ENCODE measurements at regions not wholly inside any gene's neighbourhood (a gene's known extent, or its start where the extent isn't known, plus 50 kb on each side); places are given as distances from the start of the nearest gene placed in this dataset.
"Not testable (repeated sequence)": the region's sequence is repeated elsewhere in the genome, so short reads cannot be mapped to it uniquely, and the experiment has no call there.

DNA sequence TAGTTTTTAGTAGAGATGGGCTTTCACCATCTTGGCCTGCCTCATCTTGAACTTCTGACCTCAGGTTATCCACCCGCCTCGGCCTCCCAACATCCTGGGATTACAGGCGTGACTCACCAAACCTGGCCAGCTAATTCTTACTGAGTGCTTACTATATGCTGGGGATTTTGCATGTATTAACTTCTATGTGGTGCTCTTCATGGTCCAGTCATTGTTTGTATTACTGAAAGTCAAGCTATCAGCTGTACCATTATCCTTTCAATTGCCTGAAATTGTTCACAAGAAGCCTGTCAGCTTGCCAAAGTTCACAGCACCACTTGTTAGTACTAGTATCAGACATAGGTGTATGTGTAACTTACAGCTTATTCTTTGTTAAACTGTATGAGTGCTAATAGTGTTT is 1272.1 kb downstream of the ARAP2 start:
- DNase-seq (ENCODE audit: low read depth in 1 of 2, low spot score in 1 of 2) = no peak
- Histone ChIP-seq H3K4me1 (ENCODE audit: low read depth) (no peaks in the 10 kb centered on the region), H3K9me3 (ENCODE audit: low read depth) (no peaks in the 10 kb centered on the region), H3K27ac (no peak overlapping the region), H3K27me3 (no peaks in the 10 kb centered on the region), H3K4me3 (no peak overlapping the region), H3K36me3 (no peaks in the 10 kb centered on the region)
- TF ChIP-seq, protein P1, sequence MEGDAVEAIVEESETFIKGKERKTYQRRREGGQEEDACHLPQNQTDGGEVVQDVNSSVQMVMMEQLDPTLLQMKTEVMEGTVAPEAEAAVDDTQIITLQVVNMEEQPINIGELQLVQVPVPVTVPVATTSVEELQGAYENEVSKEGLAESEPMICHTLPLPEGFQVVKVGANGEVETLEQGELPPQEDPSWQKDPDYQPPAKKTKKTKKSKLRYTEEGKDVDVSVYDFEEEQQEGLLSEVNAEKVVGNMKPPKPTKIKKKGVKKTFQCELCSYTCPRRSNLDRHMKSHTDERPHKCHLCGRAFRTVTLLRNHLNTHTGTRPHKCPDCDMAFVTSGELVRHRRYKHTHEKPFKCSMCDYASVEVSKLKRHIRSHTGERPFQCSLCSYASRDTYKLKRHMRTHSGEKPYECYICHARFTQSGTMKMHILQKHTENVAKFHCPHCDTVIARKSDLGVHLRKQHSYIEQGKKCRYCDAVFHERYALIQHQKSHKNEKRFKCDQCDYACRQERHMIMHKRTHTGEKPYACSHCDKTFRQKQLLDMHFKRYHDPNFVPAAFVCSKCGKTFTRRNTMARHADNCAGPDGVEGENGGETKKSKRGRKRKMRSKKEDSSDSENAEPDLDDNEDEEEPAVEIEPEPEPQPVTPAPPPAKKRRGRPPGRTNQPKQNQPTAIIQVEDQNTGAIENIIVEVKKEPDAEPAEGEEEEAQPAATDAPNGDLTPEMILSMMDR (IDR thresholded peaks at IDR 0.05; ENCODE audit: low read depth, low read length) = no peak

DNA sequence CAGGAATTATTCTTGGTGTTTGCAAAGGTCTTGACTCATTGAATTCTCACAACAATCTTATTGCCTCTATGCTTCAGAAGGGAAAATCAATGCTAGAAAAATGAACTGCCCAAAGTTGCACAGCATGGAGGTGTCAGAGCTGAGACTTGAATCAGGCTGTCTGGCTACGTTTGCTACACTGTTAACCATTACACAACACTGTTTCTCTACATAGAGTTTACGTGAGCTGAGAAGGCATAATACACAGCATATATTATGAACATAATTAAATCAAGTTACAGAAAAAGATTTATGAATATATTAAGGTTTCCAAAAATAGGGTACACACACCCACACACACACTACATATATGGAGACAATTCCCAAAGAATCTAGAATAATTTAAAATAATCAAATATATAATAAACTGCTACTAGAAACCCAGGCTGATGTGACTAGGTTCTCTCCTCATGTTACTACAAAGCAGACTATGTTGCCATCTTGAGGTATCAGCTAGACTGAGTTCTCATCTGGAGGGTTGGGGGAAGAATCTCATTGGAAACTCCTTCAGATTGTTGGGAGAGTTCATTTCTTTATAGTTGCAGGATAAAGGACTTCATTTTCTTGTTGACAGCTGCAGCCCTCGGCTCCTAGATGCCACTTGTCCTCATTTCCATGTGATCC is 1270.5 kb downstream of the ARAP2 start:
- Histone ChIP-seq H3K27me3 (no peaks in the 10 kb centered on the region), H3K4me3 (no peak overlapping the region), H3K36me3 (no peaks in the 10 kb centered on the region), H3K27ac (no peak overlapping the region), H3K4me1 (ENCODE audit: low read depth) (no peaks in the 10 kb centered on the region), H3K9me3 (ENCODE audit: low read depth) (no peaks in the 10 kb centered on the region)
- TF ChIP-seq, protein P1 (IDR thresholded peaks at IDR 0.05; ENCODE audit: low read depth, low read length) = no peak
- DNase-seq (ENCODE audit: low read depth in 1 of 2, low spot score in 1 of 2) = no peak

DNA sequence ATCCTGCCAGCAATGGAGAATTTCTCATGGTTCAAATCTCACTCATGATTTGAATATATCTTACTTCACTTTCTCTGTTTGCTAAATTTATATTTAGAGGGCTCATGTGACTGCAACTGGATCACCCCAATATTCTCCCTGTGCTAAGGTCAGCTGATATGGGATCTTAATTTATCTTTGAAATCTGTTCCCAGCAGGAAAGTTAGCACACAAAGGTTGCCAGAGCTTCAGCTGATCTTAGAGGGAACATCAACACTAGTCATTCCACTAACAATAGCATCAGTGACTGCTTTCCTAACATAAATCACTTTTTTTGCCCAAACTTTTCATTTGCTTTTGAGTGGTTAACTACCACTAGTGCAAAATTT is 1270.0 kb downstream of the ARAP2 start:
- no peaks in the 10 kb centered on the region for H3K9me3 ChIP-seq (ENCODE audit: low read depth)
- no peaks in the 10 kb centered on the region for H3K27me3 ChIP-seq
- no peak for DNase-seq (ENCODE audit: low read depth in 1 of 2, low spot score in 1 of 2)
- TF ChIP-seq, protein P1 (IDR thresholded peaks at IDR 0.05; ENCODE audit: low read depth, low read length) = no peak
- H3K4me1 ChIP-seq (ENCODE audit: low read depth) = no peaks in the 10 kb centered on the region
- H3K36me3 ChIP-seq = no peaks in the 10 kb centered on the region
- H3K27ac ChIP-seq = no peak overlapping the region
- H3K4me3 ChIP-seq = no peak overlapping the region

DNA sequence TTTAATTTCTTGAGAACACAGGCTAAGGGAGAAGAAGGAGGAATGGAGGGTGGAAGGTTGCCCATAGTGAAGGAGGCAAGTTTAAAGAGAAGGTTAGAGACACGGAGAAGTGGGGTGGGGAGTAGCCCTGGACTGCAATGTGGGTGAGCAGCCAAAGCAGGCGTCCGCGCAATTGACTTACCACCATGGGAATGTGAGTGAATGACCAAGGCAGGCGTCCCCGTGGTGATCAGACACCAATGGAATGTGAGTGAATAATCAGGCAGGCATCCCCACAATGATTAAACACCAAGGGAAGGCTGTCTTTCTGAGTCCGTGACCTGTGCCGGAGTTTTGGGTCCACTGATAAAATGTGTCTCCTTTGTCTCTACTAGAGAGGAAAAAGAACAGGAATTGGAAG is 1223.1 kb downstream of the ARAP2 start:
- DNase-seq (ENCODE audit: low read depth in 1 of 2, low spot score in 1 of 2) = peak in 1 of 2 donors; percentile 8
- not testable (repeated sequence) for H3K4me3 ChIP-seq; H3K9me3 ChIP-seq (ENCODE audit: low read depth); H3K27me3 ChIP-seq; H3K36me3 ChIP-seq; H3K4me1 ChIP-seq (ENCODE audit: low read depth); H3K27ac ChIP-seq

DNA sequence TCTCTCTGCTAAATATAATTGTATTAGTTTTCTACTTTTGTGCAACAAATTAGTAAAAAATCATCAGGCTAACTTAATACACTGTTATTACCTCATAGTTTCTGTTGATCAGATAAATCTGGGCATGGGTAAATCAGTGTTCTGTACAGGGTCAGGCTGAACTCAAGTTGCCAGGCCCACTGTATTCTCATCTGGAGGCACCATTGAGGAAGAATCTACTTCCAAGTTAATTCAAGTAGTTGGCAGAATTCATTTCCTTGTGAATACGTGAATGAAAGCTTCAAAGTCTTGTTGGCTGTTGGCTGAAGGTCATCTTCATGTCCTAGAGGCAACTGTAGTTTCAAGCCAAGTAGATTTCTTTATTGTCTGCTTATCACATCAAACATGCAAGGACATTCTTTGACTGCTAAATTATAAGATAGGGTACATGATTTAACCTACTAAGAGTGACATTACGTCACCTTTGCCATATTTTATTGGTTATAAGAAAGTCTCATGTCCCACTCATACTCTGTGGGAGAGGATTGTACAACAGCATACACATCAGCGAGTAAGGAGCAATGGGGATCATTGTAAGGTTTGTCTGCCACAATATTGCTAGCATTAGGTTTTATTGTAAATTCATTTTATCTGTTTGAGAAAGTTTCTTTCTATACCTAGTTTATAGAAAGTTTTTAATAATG is 1219.0 kb downstream of the ARAP2 start:
- no peak overlapping the region for H3K4me3 ChIP-seq
- H3K36me3 ChIP-seq = no peaks in the 10 kb centered on the region
- H3K27me3 ChIP-seq = no peaks in the 10 kb centered on the region
- TF ChIP-seq, protein P1 (IDR thresholded peaks at IDR 0.05; ENCODE audit: low read depth, low read length) = no peak
- no peak overlapping the region for H3K27ac ChIP-seq
- H3K9me3 ChIP-seq (ENCODE audit: low read depth) = no peaks in the 10 kb centered on the region
- no peak for DNase-seq (ENCODE audit: low read depth in 1 of 2, low spot score in 1 of 2)
- no peaks in the 10 kb centered on the region for H3K4me1 ChIP-seq (ENCODE audit: low read depth)

DNA sequence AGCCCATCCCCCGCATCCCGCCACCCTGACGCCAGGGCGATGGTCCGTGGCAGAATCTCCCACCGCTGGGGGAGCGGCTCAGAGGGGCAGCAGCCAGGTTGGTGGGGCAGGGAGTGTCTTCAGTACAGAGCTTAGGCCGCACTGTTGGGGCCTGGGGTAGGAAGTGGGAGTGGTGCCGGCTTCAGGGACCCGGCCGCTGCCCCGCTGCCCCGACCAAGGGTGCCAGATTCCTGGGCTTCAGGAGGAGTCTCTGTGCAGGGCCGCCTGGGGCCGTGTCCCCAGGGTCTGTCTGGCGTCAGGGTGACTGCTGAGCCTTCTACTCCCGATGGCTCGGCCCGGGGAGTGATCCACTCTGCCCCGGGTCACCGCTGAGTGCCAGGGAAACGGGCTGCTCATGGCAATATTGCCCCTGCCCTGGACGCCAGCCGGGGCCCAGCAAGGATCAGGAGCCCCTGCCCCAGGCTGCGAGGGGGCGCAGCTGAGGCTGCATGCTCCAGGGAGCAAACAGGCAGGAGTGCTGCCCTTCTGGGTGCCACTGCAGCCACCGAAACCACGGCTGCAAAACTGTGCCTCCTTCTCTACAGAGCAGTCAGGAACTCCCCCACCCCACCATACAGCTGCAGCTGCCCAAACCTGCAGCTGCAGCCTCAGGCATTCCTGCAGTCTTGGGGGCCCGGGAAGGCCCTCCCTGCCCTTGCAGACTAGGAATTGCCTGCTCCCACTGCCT is 1206.1 kb downstream of the ARAP2 start:
- Histone ChIP-seq H3K36me3 (no peaks in the 10 kb centered on the region), H3K27ac (no peak overlapping the region), H3K4me3 (no peak overlapping the region), H3K4me1 (ENCODE audit: low read depth) (no peaks in the 10 kb centered on the region), H3K27me3 (no peaks in the 10 kb centered on the region), H3K9me3 (ENCODE audit: low read depth) (no peaks in the 10 kb centered on the region)
- TF ChIP-seq, protein P1 (IDR thresholded peaks at IDR 0.05; ENCODE audit: low read depth, low read length) = no peak
- DNase-seq (ENCODE audit: low read depth in 1 of 2, low spot score in 1 of 2) = no peak
